KMS-11 (cell line): ENCODE measurements at regions not wholly inside any gene's neighbourhood (a gene's known extent, or its start where the extent isn't known, plus 50 kb on each side); places are given as distances from the start of the nearest gene placed in this dataset.

Experiments
- H2AFZ ChIP-seq: fragments of 200-600 bp; sonication (generic); 2 replicates; pipeline ENCODE4 v1.6.1; 2016; ENCODE audit warnings: antibody characterized with exemption, mixed run types, low read depth
- H3K27ac ChIP-seq: fragments of 200-600 bp; sonication (generic); 2 replicates; pipeline ENCODE4 v1.6.1; 2016; ENCODE audit warnings: mild to moderate bottlenecking, mixed run types
- H3K27me3 ChIP-seq: fragments of 200-600 bp; sonication (generic); 2 replicates; pipeline ENCODE4 v1.6.1; 2017; ENCODE audit warnings: mild to moderate bottlenecking, low read depth, mixed run types, moderate library complexity; ENCODE audit not compliant: insufficient read depth
- H3K36me3 ChIP-seq: fragments of 200-600 bp; sonication (generic); 2 replicates; pipeline ENCODE4 v1.6.1; 2017; ENCODE audit warnings: mild to moderate bottlenecking, mixed run types; ENCODE audit not compliant: insufficient read depth
- H3K4me1 ChIP-seq: fragments of 200-600 bp; sonication (generic); 2 replicates; pipeline ENCODE4 v1.6.1; 2016; ENCODE audit warnings: mild to moderate bottlenecking, low read depth, mixed run types; ENCODE audit not compliant: poor library complexity, severe bottlenecking
- H3K4me2 ChIP-seq: fragments of 200-600 bp; sonication (generic); 2 replicates; pipeline ENCODE4 v1.7.0; 2016; ENCODE audit warnings: mild to moderate bottlenecking, mixed run types
- H3K4me3 ChIP-seq: fragments of 200-600 bp; sonication (generic); IDR thresholded peaks from 2 replicates; pipeline ENCODE4 v1.6.1; 2017; ENCODE audit warnings: low read depth, low read length, mixed read lengths; ENCODE audit not compliant: insufficient read depth
- H3K79me2 ChIP-seq: fragments of 200-600 bp; sonication (generic); 2 replicates; pipeline ENCODE4 v1.6.1; 2016; ENCODE audit warnings: low read depth, mixed run types; ENCODE audit not compliant: insufficient read depth
- H3K9ac ChIP-seq: fragments of 200-600 bp; sonication (generic); 2 replicates; pipeline ENCODE4 v1.6.1; 2016; ENCODE audit warnings: mild to moderate bottlenecking, mixed run types
- H4K20me1 ChIP-seq: fragments of 200-600 bp; sonication (generic); 2 replicates; pipeline ENCODE4 v1.6.1; 2016; ENCODE audit warnings: mild to moderate bottlenecking, mixed run types; ENCODE audit not compliant: insufficient read depth
- TF ChIP-seq, protein P1 (sequence below): fragments of 200-600 bp; sonication (generic); conservative IDR thresholded peaks from 2 replicates; pipeline ENCODE4 v1.6.1; 2017; ENCODE audit warnings: low read depth, mild to moderate bottlenecking, antibody characterized with exemption, low read length, moderate library complexity, mixed read lengths

DNA sequence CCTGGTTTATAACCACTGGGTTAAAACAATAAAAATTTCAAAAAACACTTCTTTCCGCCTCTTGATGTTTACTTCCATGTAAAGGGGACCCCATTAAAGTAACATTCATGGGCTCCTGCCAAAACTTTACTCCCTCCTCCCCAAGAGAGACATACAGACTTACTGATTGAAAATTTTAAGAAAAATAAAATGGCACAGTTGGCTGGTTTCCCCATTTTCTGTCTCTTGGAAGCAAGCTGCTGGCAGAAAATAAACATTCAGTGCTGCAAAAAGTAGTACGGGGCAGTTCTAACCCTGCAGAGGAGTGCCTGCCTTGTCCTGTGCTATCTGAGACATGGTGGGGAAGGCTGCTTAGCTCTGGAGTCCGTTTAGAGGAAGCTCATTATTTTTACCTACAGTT is 187.3 kb upstream of the INTU start:
- H4K20me1 ChIP-seq, result no peaks in the 10 kb centered on the region
- no peak overlapping the region for H3K9ac ChIP-seq
- no peaks in the 10 kb centered on the region for H3K79me2 ChIP-seq
- H3K36me3 ChIP-seq, result no peaks in the 10 kb centered on the region
- H3K27ac ChIP-seq, result no peak overlapping the region
- no peak overlapping the region for H3K4me2 ChIP-seq
- H3K4me3 ChIP-seq, result no peak overlapping the region
- TF ChIP-seq, protein P1, sequence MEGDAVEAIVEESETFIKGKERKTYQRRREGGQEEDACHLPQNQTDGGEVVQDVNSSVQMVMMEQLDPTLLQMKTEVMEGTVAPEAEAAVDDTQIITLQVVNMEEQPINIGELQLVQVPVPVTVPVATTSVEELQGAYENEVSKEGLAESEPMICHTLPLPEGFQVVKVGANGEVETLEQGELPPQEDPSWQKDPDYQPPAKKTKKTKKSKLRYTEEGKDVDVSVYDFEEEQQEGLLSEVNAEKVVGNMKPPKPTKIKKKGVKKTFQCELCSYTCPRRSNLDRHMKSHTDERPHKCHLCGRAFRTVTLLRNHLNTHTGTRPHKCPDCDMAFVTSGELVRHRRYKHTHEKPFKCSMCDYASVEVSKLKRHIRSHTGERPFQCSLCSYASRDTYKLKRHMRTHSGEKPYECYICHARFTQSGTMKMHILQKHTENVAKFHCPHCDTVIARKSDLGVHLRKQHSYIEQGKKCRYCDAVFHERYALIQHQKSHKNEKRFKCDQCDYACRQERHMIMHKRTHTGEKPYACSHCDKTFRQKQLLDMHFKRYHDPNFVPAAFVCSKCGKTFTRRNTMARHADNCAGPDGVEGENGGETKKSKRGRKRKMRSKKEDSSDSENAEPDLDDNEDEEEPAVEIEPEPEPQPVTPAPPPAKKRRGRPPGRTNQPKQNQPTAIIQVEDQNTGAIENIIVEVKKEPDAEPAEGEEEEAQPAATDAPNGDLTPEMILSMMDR, result no peak
- H3K4me1 ChIP-seq, result no peaks in the 10 kb centered on the region
- no peak overlapping the region for H2AFZ ChIP-seq
- H3K27me3 ChIP-seq, result no peaks in the 10 kb centered on the region

DNA sequence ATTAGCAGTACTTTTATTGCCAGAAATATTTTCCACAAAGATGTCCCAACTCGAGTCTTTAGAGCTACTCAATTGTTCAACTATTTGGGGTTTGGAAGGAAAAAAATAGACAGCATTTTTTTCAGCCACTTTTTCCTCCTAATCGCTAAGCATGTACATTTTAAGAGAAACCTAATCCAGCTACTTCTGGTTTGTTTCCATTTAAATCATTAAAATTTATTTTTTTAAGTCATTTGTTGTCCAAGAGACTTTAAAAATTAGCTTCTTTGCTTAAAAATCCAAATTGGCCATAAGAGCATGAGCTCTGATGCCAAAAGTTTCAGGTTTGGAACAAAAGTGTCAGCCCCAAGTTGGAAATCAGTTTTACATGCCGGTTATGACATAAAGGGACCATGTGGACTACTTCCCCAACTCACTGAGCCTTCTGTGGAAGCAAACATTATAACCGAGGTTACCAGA is 186.3 kb upstream of the INTU start:
- Histone ChIP-seq H3K4me2 (no peak overlapping the region), H3K9ac (no peak overlapping the region), H3K4me3 (no peak overlapping the region), H2AFZ (no peak overlapping the region), H3K79me2 (no peaks in the 10 kb centered on the region), H3K36me3 (no peaks in the 10 kb centered on the region), H3K27me3 (no peaks in the 10 kb centered on the region), H4K20me1 (no peaks in the 10 kb centered on the region), H3K4me1 (no peaks in the 10 kb centered on the region), H3K27ac (no peak overlapping the region)
- TF ChIP-seq, protein P1, result no peak

DNA sequence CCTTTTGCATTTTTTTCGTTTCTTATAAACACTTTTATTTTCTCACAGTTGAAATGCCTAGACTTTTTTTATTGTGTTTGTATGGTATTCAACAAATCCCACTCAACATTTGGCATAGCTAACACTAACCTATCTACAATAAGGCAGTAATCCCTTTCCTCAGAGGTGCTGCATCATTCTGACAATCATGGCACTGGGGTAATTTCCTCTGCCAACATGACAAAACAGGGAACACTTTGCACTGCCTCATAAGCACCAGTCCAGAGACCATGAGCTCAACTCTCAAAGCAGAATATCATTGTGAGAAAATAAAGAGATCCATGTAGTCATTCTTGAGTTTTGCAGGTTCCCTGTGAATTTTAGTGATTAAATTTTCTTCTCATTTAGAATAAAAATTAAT is 183.8 kb upstream of the INTU start:
- TF ChIP-seq, protein P1, result no peak
- Histone ChIP-seq H3K36me3 (no peaks in the 10 kb centered on the region), H4K20me1 (no peaks in the 10 kb centered on the region), H3K27me3 (no peaks in the 10 kb centered on the region), H2AFZ (no peak overlapping the region), H3K27ac (no peak overlapping the region), H3K9ac (no peak overlapping the region), H3K4me2 (no peak overlapping the region), H3K79me2 (no peaks in the 10 kb centered on the region), H3K4me1 (no peaks in the 10 kb centered on the region), H3K4me3 (no peak overlapping the region)

DNA sequence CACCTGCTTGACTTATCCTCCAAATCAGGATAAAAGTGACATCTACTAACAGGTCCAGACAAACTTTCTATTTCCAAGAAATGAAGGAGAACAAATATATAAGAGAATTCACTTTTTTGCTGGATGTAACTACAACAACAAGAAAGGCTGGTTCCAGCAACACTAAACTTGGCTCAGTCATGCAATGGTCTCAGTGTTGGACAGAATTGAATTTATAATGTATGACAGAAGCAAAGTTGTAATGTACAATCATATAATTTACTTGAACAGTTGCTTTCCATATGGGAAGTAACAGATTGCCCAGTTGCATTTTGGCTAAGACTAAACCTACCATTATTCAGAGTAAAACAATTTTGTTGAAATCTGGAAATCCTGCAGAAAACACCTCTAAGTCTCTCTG is 183.3 kb upstream of the INTU start:
- Histone ChIP-seq H3K4me2 (no peak overlapping the region), H3K4me1 (no peaks in the 10 kb centered on the region), H3K79me2 (no peaks in the 10 kb centered on the region), H3K36me3 (no peaks in the 10 kb centered on the region), H3K27ac (no peak overlapping the region), H3K9ac (no peak overlapping the region), H3K27me3 (no peaks in the 10 kb centered on the region), H2AFZ (no peak overlapping the region), H4K20me1 (no peaks in the 10 kb centered on the region), H3K4me3 (no peak overlapping the region)
- TF ChIP-seq, protein P1, result no peak
